NCI-H146 (cell line): ENCODE measurements at regions not wholly inside any gene's neighbourhood (a gene's known extent, or its start where the extent isn't known, plus 50 kb on each side); places are given as distances from the start of the nearest gene placed in this dataset.

ENCODE experiments used
- DNase-seq: peaks from one replicate; lab custom pipeline; 2025; lab: John Stamatoyannopoulos, UW

DNA sequence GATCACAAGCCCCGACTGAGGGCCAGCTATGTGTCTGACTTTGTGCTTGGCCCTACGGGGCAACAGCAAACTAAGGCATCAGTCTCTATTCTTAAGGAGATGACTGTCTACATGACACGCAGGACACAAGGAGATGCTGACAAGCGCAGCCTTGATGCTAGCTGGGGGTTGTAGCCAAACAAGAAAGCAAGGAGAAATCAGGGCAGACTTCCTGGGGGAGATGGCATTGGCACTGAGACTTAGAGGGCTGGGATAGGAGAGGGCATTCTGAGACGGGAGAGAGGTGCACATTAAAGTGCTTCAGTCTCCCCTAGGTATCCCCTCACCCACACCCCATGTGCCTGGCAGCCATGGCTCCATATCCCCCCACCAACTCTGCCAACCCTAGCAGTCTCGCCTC lies 210.8 kb upstream of the POU3F1 start:
- no peak for DNase-seq

DNA sequence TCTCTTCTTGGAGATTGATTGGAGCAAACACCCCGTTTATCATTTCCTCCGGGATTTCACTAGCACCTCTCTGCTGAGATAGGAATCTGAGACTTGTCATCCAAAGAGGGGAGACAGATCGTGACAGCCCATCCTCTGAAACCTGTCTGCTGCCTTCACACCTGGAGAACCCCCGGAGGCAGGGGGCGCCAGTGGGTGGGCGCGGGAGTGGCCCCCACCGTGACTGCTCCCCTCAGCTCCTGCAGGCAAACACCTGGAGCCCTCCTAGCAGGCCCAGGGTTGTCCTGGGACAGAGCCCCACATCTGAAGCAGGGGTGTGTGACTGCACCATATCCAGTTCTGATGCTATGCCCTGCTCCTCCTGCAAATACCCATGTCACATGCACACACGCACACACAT lies 209.5 kb upstream of the POU3F1 start:
- DNase-seq: no peak

DNA sequence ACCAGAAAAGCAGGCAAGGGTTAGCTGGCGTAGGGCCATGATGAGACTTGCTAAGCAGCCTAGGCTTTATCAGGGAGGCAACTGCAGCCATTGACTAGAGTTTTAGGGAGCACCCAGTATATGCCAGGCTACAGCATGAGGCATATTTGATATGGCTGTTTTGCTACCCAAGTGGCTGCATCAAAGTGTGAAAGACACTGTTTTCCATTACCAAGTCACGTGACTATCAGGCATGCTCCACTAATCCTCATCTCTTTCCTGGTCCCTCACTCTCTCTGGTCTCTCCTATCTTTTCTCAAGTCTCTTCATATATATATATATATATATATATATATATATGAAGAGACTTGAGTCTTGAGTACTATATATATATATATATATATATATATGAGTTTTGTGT lies 206.7 kb upstream of the POU3F1 start:
- no peak for DNase-seq

DNA sequence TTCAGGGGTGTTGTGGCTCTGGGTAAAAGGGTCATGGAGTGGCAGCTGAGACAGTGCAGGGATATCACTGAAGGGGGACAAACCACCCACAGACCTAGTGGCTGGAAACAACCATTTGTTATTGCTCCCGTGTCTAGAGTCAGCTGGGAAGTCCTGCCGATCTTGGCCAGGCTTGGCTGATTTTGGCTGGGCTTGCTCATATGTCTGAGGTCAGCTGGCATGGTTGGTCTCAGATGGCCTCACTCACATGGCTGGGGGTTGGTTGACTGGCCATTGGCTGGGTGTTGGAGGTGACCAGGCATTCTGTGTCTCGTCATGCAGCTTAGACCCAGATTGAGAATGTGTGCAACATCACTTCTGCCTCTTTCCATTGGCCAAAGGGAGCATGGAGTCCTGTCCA lies 203.8 kb upstream of the POU3F1 start:
- DNase-seq: no peak

DNA sequence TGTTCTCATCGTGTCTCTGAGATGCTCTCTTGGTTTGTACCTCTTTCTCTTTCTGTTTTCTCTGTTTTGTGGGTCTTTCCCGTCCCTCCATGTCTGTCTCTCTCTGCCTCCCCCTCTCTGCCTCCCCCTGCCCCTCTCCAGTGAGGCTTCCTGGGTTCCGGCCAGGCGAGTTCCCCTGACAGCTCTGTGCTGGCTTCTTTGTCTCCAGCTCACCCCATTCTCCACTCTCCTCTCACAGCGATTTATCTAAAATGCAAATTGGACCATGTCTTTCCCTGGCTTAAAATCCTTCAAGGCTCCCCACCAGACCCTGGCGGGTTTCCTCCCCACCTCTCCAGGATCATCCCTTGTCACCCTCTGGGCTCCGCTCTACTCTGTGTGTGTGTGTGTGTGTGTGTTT lies 202.4 kb upstream of the POU3F1 start:
- no peak for DNase-seq

DNA sequence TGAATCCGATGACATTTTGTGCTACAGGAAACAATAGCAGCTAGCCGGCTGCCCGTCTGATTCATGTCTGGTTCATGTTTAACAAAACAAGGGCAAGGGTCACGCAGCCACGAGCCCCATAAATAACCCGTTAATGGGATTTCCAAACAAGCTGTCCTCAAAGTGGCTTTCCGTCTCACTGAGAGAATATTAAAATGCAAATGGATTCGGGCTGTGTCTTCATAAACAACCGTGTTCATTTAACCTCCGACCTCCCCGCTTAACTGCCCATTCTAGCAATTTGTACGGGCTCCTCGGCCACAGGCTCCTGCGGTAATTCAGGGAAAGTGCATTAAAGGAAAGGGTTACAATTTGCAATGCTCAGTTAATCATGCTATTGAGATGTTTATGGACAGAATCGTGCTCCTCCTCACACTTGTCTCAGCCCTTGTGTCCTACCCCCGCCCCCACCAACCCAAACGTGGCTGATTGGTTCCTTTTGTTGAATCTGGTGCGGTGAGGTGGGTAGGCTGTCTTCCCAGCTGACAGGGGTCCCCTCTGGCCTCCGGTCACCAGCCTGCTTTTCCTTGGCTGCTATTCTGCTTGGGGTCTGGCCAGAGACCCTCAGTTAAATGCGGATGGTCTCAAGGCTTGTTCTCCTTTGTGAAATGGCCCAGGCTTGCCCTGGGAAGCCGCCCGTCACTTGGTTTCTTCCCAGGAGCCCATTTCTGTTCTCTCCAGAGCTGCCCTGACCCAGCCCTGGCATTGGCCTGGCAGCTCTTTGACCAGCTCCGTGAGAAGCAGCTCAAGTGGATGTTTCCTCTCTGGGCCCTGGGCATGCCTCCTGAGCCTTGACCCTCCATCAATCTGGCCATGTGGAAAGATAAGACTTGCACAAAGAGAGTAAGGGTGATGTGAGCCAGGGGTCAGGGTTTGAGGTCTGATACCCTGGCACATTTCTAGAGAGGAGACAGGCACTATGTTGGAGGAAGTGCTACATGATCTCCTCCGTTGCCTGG lies 200.7 kb upstream of the POU3F1 start:
- DNase-seq: peak; percentile 38

DNA sequence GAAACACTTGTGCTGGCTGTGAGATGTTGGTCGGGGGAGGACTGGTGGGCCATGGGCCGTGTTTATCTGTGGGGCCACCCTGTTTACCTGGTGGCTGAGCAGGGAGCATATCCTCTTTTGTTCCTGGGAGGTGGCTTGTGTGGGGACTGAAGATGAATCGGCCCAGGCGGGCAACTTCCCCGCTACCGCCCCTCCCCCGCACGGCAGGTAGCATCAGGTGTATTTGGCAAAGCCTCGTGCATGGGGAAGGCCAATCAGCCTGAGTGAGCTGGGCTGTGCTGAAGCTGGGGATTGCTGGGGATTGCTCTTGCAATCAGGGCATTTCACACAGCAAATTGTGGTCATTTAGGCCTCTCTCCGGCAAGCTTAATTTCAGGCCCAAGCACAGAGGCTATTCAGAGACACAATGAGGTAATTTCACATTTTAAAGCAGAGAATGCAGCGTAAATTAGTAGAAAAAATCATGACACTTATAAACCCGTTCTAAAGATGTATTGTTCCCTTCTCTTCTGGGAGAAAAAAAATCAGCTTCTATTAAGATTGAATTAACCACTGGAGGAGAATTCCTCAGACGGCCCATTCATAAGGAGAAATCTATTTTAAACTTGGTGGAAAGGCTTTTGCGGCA lies 197.7 kb upstream of the POU3F1 start:
- DNase-seq: no peak

DNA sequence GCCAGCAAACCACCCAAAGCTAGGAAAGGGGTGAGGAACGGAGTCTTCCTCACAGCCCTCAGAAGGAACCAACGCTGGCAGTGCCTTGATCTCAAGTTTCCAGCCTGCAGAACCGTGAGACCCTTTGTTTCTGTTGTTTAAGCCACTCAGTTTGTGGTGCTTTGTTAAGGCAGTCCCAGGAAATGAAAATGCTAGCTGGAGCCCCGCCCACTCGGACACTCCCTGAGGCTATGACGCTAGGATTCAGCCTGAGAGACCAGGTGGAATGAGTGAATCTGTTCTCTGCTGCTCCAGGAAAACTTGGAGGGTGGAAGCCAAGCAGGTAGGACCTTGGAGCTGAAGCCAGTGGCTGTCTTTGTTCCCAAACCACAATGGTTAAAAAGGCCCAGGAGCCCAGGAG lies 196.5 kb upstream of the POU3F1 start:
- DNase-seq: peak; percentile 6

DNA sequence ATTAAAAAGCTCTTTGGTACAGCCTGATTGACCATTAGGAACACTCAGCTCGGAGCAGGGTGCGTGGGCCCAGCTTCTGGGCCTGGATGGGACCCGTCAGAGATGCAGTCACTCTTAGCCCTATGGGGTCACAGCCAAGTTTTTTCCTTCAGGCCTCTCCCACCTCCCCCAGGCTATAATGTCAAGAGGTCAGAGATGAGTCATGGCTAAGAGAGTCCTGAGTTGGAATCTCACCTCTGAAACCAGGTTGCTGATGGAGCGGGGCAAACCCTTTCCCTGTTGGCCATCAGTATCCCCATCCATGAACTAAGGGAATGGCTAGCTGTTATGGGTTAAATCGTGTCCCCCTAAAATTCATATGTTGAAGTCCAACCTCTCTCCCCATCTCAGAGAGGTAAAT lies 195.9 kb upstream of the POU3F1 start:
- no peak for DNase-seq

DNA sequence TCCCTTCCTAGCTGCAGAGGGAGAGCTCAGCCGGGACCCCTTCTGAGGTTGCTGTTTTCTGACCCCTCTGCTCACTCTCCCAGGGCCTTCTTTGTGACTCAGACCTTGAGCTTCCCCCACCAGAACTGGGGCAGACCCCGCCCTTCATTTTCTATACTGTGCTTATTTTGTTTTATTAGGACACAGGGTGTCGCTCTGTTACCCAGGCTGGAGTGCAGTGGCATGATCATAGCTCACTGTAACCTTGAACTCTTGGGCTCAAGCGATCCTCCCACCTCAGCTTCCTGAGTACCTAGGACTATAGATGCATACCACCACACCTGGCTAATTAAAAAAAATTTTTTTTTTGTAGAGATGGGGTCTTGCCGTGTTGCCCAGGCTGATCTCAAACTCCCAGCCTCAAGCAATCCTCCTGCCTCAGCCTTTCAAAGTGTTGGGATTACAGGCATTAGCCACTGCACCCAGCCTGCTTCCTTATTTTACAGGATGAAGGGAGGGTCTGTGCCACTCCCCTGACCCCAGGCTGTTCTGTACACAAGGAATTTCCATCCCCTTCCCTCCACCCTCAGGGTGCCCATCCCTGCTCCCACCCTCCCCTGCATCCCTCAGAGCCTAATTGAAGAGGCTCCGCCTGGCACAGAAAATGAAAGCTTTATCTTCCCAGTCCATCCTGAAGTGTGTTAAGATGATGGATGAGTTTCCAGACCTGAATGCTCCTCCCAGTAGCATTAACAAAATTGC lies 195.2 kb upstream of the POU3F1 start:
- DNase-seq: no peak

DNA sequence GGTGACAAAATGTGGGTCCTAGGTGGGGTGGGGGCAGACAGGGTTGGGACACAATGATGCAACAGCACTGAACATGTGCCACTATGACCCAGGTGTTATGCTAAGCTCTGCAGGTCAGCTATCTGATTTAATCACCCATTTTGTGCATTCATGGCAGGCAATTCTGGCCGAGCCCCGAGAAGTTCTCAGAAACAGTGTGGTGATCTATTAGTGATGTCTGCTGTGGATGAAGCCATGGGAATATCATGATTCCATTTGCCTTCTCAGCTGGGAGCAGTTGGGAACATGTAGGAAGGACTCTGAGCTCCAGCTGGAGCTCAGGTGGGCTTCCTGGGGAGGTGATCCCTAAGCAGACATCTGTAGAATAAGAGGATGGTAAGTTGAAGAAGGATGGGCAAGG lies 194.0 kb upstream of the POU3F1 start:
- no peak for DNase-seq

DNA sequence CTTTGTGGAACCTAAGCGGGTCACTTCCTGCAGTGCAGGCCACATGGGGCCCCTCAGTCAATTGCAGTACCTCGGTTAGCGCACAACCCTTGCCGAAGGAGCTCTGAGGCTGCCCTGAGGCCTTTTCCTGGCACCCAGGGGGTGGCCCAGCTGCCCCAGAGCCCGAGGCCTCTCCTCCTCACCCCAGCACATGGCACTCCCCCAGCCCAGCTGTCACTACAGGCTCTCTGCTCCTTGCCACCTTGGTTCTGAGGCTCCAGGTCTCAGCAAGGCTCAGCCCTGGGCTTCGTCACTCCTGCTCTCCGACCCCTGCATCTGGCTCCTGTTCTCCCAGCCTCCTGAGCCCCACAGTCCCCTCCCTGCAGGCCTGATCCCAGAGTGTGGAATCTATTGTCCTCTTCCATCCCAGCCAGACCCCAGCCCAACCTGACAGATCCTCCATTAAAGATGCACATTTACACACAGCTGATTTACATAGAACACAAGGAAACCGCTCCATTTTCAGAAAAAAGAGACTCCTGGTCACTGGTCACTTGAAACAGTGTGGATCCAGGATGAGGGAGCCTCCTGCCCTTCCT lies 192.8 kb upstream of the POU3F1 start:
- peak; percentile 31 for DNase-seq

DNA sequence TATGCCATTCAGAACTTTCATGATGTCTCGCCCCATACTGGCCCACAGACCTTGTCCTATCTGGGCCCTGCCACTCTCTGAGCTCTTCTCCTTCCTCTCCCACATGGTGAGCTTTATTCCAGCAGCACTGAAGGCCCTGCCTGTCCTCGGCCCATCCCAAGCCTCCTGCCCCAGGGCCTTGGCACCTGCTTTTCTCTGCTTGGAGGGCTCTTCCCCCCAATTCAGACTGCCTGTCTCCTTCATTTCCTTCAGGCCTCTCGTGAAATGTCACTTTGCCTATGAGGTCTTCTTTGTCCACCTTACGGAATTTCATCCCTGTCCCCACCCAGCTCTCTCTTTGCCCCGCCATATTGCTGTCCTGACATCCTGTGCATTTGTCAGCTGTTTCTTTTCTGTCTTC lies 191.7 kb upstream of the POU3F1 start:
- no peak for DNase-seq

DNA sequence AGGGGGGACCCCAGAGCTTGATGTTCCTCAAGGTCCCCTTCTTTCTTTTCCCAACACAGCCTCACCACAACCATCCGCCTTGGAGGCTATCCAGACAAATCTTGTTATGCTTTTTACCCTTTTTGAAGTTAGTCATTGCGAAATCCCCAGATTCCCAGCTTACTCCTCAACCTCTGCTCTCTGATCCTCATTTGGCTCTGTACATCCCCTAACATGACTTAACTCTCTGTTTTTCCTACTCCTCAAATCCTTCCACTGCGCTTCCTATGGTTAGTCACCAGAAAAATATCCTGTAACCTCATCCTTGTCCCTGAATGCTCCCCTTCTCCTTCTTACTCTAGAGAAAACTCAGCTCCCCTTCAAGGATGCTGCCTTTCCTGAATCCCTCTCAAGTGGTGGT lies 189.1 kb upstream of the POU3F1 start:
- no peak for DNase-seq

DNA sequence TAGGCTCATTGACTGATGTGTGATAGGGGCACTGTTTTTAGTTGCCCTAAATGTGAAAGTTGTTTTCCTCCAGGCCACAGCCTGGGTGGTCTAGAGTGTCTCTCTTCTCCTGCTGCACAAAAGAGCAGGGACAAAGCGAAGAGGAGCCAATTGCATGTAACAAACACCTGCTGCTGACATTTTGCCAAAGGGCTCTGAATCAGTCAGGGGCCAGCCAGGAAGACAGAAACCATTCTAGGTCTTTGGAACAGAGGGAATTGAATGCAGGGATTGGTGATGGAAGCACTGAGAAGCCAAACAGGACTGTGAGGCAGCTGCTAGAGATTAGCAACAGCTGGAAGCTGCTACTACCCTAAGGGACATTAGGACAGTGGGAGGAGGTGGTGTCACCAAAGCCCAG lies 185.3 kb upstream of the POU3F1 start:
- no peak for DNase-seq

DNA sequence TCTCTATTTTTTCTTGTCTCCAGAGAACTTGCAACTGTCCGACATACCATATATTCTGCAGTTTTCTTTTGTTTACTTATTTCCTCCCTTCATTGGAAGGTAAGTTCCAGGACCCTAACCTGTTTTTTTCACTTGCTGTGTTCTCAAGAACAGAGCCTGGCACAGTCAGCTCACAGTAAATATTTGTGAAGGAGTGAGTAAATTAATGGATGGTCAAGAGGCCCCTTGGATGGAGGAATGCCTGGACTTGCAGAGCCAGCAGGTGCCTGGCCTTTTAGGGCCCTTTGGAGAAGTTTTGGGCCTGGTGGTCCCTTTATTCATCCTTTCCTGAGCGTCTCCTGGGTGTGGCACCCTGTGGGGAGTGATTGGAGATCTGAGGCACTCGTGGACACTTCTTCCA lies 182.1 kb upstream of the POU3F1 start:
- no peak for DNase-seq

DNA sequence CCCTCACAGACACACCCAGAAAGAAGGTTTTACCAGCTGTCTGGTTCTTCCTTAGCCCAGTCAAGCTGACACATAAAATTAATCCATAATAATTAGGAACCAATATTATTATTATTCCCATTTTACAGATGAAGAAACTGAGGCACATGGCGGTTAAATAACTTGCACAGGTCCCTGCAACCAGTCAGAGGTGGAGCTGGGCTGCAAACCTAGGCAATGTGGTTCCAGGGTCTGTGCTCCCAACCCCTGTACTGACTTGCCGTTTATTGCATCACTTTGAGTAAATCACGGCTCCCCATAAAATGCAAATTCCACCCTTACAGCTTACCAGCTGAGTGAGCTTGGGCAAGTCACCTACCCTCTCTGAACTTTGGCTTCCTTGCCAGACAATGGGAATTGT lies 179.2 kb upstream of the POU3F1 start:
- DNase-seq: no peak

DNA sequence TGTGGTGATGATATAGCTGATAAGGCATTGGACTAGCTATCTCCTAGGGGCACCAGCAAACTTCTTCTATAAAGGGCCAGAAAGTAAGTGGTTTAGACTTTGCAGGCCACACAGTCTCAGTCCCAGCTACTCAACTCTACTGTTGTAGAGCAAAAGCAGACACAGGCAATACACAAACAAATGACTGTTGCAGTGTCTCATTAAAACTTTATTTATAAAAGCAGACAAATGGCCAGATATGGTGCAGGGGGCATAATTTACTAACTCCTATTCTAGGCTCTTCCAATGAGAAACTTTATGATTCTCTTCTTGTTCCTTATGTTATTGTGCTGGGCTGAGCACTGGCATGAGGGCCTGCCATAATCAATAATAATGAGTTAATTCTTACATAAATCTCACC lies 176.8 kb upstream of the POU3F1 start:
- no peak for DNase-seq

DNA sequence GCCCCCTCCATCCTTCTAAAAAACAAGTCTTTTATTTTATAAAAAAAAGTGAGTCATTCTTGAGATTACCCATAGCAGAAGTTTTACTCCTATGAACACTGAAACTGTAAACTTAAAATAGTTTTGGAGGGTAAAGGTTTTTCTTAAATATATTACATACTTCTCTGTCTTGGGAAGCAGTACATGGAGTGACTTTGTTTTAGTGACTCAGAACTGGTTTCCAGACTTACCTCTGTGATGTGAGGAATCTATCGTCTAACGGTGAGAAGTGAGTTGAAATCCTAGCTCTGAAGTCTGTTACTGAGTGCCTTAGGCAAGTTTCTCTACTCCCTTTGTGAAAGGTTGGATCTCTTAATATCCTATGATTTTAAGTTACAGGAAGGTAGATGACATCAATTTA lies 176.3 kb upstream of the POU3F1 start:
- DNase-seq: no peak

DNA sequence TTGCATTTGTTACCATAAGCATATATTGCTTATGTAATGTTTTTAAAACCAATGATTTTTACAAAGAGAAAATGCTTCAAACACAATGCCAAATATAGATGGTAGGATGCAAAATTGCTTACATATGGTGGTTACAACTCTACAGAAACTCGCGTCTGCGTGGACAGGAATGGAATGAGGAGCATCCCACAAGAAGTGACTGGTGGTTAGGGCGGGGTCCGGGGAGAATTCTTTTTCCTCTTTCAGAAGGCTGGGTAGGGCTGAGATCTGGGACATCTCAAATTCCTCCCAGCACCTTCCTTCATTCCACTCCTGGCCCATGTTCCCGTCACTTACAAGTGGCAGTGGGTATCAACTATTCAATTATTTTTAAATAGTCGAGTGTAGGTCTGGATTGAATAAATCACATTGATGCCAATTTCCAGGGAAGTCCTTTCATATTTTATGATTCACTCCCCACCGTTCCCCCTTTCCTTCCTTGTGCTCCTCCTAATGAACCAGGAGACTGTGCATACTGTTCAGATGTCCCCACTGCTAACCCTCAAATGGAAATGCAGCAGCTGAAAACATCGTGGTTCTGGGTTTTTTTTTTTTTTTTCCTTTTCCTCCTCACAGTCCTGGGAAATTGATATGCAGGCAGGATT lies 174.5 kb upstream of the POU3F1 start:
- no peak for DNase-seq

DNA sequence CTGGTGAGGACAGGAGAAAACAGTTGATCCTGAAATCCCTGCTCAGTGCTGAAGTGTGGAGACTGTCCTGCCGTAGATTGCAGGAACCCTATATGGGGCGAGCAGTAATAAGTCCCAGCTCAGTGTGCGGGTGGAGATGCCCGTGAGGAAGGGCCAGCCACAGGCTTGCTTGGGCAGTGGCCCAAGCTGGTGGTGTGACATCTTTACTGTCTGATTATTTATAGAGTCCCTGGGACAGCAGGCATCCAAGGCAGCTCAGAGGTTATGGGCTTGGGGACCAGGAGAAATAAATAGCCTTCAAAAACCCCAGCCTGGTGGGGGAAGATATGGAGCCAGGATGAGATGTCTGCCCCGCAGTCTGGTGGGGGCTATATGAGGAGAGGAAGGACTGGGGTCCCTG lies 170.7 kb upstream of the POU3F1 start:
- DNase-seq: no peak
